Large intestine (tissue), 3 donors: ENCODE measurements at regions not wholly inside any gene's neighbourhood (a gene's known extent, or its start where the extent isn't known, plus 50 kb on each side); places are given as distances from the start of the nearest gene placed in this dataset.
A peak's percentile ranks its signal among the peaks of the same experiment; 100 is the strongest.
"Not testable (repeated sequence)": the region's sequence is repeated elsewhere in the genome, so short reads cannot be mapped to it uniquely, and the experiment has no call there.

Source experiments
- DNase-seq, 2 donors: peaks; one replicate each; pipeline versions ENCODE4 v3.0.0 to v3.0.0-alpha.2; 2013
- H3K27ac ChIP-seq: one replicate; pipeline ENCODE4 v1.5.1; 2013; ENCODE audit warnings: low read length
- H3K27me3 ChIP-seq: 2 replicates; pipeline ENCODE4 v1.6.1; 2013; ENCODE audit warnings: low read length; ENCODE audit not compliant: control insufficient read depth, insufficient read depth
- H3K36me3 ChIP-seq: 2 replicates; pipeline ENCODE4 v1.6.1; 2013; ENCODE audit warnings: low read length; ENCODE audit not compliant: control insufficient read depth, insufficient read depth
- H3K4me1 ChIP-seq: one replicate; pipeline ENCODE4 v1.6.1; 2013; ENCODE audit warnings: low read length; ENCODE audit not compliant: control insufficient read depth, insufficient read depth
- H3K4me3 ChIP-seq: one replicate; pipeline ENCODE4 v1.5.1; 2013; ENCODE audit warnings: low read length
- H3K9me3 ChIP-seq: one replicate; pipeline ENCODE4 v1.6.1; 2013; ENCODE audit warnings: mild to moderate bottlenecking, low read depth, low read length, moderate library complexity; ENCODE audit not compliant: control insufficient read depth
- WGBS: methylation state at CpG from one replicate; pipeline ENCODE4 v1.1.5; 2013; ENCODE audit warnings: low lambda C conversion rate; ENCODE audit not compliant: insufficient coverage; 5-methylcytosine and 5-hydroxymethylcytosine counted together

GRCh38 chr22:22717664-22718063 is 73.2 kb downstream of the GGTLC2 start:
- H3K4me1 ChIP-seq, result no peaks in the 10 kb centered on the region
- H3K36me3 ChIP-seq, result no peaks in the 10 kb centered on the region
- H3K27me3 ChIP-seq, result no peaks in the 10 kb centered on the region
- no peaks in the 10 kb centered on the region for H3K9me3 ChIP-seq
- WGBS, result no CpG with 5 or more reads among the region's 4 CpGs
- no peak overlapping the region for H3K27ac ChIP-seq
- H3K4me3 ChIP-seq, result no peak overlapping the region
- no peak for DNase-seq

- no peaks in the 10 kb centered on the region for H3K9me3 ChIP-seq
- no CpG with 5 or more reads among the region's 3 CpGs for WGBS
- no peaks in the 10 kb centered on the region for H3K27me3 ChIP-seq
- H3K36me3 ChIP-seq, result no peaks in the 10 kb centered on the region
- H3K27ac ChIP-seq, result no peak overlapping the region
- DNase-seq, result peak in 1 of 2 donors; percentile 59
- no peak overlapping the region for H3K4me3 ChIP-seq
- no peaks in the 10 kb centered on the region for H3K4me1 ChIP-seq
Observed at GRCh38 chr22:22720201-22720723, 75.8 kb downstream of the GGTLC2 start.

- H3K4me1 ChIP-seq, result no peaks in the 10 kb centered on the region
- no CpG with 5 or more reads among the region's 6 CpGs for WGBS
- H3K9me3 ChIP-seq, result no peaks in the 10 kb centered on the region
- no peak for DNase-seq
- H3K27me3 ChIP-seq, result peaks cover 3% of the 10 kb centered on the region
- H3K4me3 ChIP-seq, result no peak overlapping the region
- no peaks in the 10 kb centered on the region for H3K36me3 ChIP-seq
- no peak overlapping the region for H3K27ac ChIP-seq
Observed at GRCh38 chr22:22720724-22721261, 76.4 kb downstream of the GGTLC2 start.

- no peak overlapping the region for H3K27ac ChIP-seq
Observed at GRCh38 chr22:22721681-22722354, 77.4 kb downstream of the GGTLC2 start.

GRCh38 chr22:22728382-22728781 is 84.0 kb downstream of the GGTLC2 start:
- no peaks in the 10 kb centered on the region for H3K9me3 ChIP-seq
- no peak overlapping the region for H3K27ac ChIP-seq
- H3K27me3 ChIP-seq, result peaks cover 5% of the 10 kb centered on the region
- H3K4me3 ChIP-seq, result no peak overlapping the region
- no peak for DNase-seq
- H3K36me3 ChIP-seq, result no peaks in the 10 kb centered on the region
- WGBS, result no CpG with 5 or more reads among the region's 5 CpGs
- no peaks in the 10 kb centered on the region for H3K4me1 ChIP-seq

More at GRCh38 chr22:22721681-22722354, 77.4 kb downstream of the GGTLC2 start:
- no peak overlapping the region for H3K4me3 ChIP-seq
- H3K27me3 ChIP-seq, result peaks cover 3% of the 10 kb centered on the region
- H3K4me1 ChIP-seq, result no peaks in the 10 kb centered on the region
- WGBS, result no CpG with 5 or more reads among the region's 5 CpGs
- DNase-seq, result no peak
- no peaks in the 10 kb centered on the region for H3K36me3 ChIP-seq
- H3K9me3 ChIP-seq, result no peaks in the 10 kb centered on the region

GRCh38 chr22:22730655-22731373 is 86.4 kb downstream of the GGTLC2 start:
- Histone ChIP-seq H3K27ac (no peak overlapping the region), H3K27me3 (peaks cover 2% of the 10 kb centered on the region), H3K4me3 (no peak overlapping the region), H3K4me1 (no peaks in the 10 kb centered on the region), H3K9me3 (no peaks in the 10 kb centered on the region), H3K36me3 (no peaks in the 10 kb centered on the region)
- WGBS, result no CpG with 5 or more reads among the region's 9 CpGs
- DNase-seq, result no peak

GRCh38 chr22:22731374-22731676 is 86.9 kb downstream of the GGTLC2 start:
- H3K27me3 ChIP-seq, result peaks cover 5% of the 10 kb centered on the region
- no CpG with 5 or more reads among the region's 4 CpGs for WGBS
- H3K36me3 ChIP-seq, result no peaks in the 10 kb centered on the region
- no peak for DNase-seq
- no peaks in the 10 kb centered on the region for H3K9me3 ChIP-seq
- H3K4me3 ChIP-seq, result no peak overlapping the region
- H3K27ac ChIP-seq, result no peak overlapping the region
- H3K4me1 ChIP-seq, result no peaks in the 10 kb centered on the region

GRCh38 chr22:22733006-22733405 is 88.6 kb downstream of the GGTLC2 start:
- H3K36me3 ChIP-seq, DNase-seq, H3K27ac ChIP-seq, H3K4me3 ChIP-seq, H3K9me3 ChIP-seq, H3K4me1 ChIP-seq, H3K27me3 ChIP-seq: not testable (repeated sequence)
- WGBS, result no CpG with 5 or more reads among the region's 2 CpGs

- DNase-seq, result no peak
- WGBS, result no CpG with 5 or more reads among the region's 7 CpGs
- Histone ChIP-seq H3K9me3 (no peaks in the 10 kb centered on the region), H3K4me3 (no peak overlapping the region), H3K27me3 (peaks cover 14% of the 10 kb centered on the region), H3K36me3 (no peaks in the 10 kb centered on the region), H3K27ac (no peak overlapping the region), H3K4me1 (no peaks in the 10 kb centered on the region)
Observed at GRCh38 chr22:22733881-22734373, 89.5 kb downstream of the GGTLC2 start.

GRCh38 chr22:22734395-22735272 is 90.2 kb downstream of the GGTLC2 start:
- H3K36me3 ChIP-seq, DNase-seq, H3K4me3 ChIP-seq, H3K9me3 ChIP-seq, H3K27ac ChIP-seq, H3K4me1 ChIP-seq: not testable (repeated sequence)
- WGBS, result no CpG with 5 or more reads among the region's 17 CpGs
- peaks cover 15% of the 10 kb centered on the region for H3K27me3 ChIP-seq
